ENCODE measurements at regions not wholly inside any gene's neighbourhood (a gene's known extent, or its start where the extent isn't known, plus 50 kb on each side); places are given as distances from the start of the nearest gene placed in this dataset.

DNA sequence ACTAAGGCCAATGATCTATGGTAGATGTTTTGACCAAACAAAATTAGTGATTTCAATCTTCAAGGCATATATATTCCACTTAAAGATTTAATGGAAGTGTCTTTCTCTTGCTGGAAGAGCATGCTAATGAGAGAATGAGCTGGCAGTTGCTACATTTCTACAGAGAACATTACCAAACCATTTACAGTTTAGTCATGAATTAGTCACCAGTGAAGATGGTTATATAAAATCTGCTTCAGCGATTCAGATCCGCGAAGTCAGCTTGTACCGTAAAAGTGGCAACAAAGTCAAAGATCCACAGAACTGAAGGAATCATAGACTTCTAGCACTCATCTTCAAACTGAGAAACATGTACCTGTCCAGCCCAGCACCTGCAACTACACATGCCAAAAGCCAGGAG is 156.3 kb downstream of the SLITRK5 start:
- H3K4me1 ChIP-seq = no peaks in the 10 kb centered on the region
- ATAC-seq = no peak
- H3K9me3 ChIP-seq = no peaks in the 10 kb centered on the region
- no peak overlapping the region for H3K27ac ChIP-seq
- no peak overlapping the region for H3K4me3 ChIP-seq
- WGBS, 2 donors (ENCODE audit: low coverage in 1 of 2) = 92 to 98% methylated on average over 4 of the region's 4 CpGs
- no peaks in the 10 kb centered on the region for H3K27me3 ChIP-seq
- H3K36me3 ChIP-seq = no peaks in the 10 kb centered on the region
- TF ChIP-seq POLR2A (IDR thresholded peaks at IDR 0.05) (no peak), EP300 (IDR thresholded peaks at IDR 0.05) (no peak), POLR2AphosphoS5 (IDR thresholded peaks at IDR 0.05) (no peak)
- TF ChIP-seq, protein P1, sequence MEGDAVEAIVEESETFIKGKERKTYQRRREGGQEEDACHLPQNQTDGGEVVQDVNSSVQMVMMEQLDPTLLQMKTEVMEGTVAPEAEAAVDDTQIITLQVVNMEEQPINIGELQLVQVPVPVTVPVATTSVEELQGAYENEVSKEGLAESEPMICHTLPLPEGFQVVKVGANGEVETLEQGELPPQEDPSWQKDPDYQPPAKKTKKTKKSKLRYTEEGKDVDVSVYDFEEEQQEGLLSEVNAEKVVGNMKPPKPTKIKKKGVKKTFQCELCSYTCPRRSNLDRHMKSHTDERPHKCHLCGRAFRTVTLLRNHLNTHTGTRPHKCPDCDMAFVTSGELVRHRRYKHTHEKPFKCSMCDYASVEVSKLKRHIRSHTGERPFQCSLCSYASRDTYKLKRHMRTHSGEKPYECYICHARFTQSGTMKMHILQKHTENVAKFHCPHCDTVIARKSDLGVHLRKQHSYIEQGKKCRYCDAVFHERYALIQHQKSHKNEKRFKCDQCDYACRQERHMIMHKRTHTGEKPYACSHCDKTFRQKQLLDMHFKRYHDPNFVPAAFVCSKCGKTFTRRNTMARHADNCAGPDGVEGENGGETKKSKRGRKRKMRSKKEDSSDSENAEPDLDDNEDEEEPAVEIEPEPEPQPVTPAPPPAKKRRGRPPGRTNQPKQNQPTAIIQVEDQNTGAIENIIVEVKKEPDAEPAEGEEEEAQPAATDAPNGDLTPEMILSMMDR (IDR thresholded peaks at IDR 0.05) = no peak

DNA sequence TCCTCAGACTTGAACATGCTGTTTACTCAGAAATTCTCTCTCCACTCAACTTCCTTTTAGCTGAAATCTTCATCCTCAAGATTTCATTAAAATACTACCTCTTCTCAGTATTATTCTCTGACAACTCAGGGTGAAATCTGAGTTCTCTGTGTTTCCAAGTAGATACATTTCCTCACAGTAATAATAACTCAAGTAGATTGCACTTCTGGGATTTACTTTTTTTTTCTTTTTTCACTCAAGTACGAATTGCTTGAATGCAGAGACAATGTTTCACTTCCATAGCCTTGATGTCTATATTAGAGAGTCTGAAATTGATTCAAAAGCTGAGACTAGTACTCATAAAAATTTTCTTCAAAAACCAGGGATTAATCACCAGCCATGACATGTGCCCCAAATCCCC is 166.4 kb downstream of the SLITRK5 start:
- Histone ChIP-seq H3K4me1 (no peaks in the 10 kb centered on the region), H3K36me3 (no peaks in the 10 kb centered on the region), H3K4me3 (no peak overlapping the region), H3K27ac (no peak overlapping the region), H3K27me3 (no peaks in the 10 kb centered on the region), H3K9me3 (no peaks in the 10 kb centered on the region)
- ATAC-seq = no peak
- TF ChIP-seq EP300 (IDR thresholded peaks at IDR 0.05) = no peak
- no peak for TF ChIP-seq POLR2AphosphoS5 (IDR thresholded peaks at IDR 0.05)
- TF ChIP-seq, protein P1 (IDR thresholded peaks at IDR 0.05) = no peak
- no peak for TF ChIP-seq POLR2A (IDR thresholded peaks at IDR 0.05)
- 57% methylated on average over 1 of the region's 1 CpG; no CpG with 5 or more reads in 1 of the 2 donors for WGBS, 2 donors (ENCODE audit: low coverage in 1 of 2)

- WGBS, 2 donors (ENCODE audit: low coverage in 1 of 2) = 38 to 45% methylated on average over 1 of the region's 1 CpG
- ATAC-seq = no peak
- Histone ChIP-seq H3K4me3 (no peak overlapping the region), H3K36me3 (no peaks in the 10 kb centered on the region), H3K27me3 (no peaks in the 10 kb centered on the region), H3K4me1 (no peaks in the 10 kb centered on the region), H3K27ac (no peak overlapping the region), H3K9me3 (no peaks in the 10 kb centered on the region)
- TF ChIP-seq EP300 (IDR thresholded peaks at IDR 0.05) (no peak), POLR2AphosphoS5 (IDR thresholded peaks at IDR 0.05) (no peak), POLR2A (IDR thresholded peaks at IDR 0.05) (no peak)
- TF ChIP-seq, protein P1 (IDR thresholded peaks at IDR 0.05) = no peak
Observed at GRCh38 chr13:87837946-87838345, 166.8 kb downstream of the SLITRK5 start.

- 82 to 84% methylated on average over 2 of the region's 2 CpGs for WGBS, 2 donors (ENCODE audit: low coverage in 1 of 2)
- Histone ChIP-seq H3K9me3 (no peaks in the 10 kb centered on the region), H3K4me1 (no peaks in the 10 kb centered on the region), H3K4me3 (no peak overlapping the region), H3K36me3 (no peaks in the 10 kb centered on the region), H3K27ac (no peak overlapping the region), H3K27me3 (no peaks in the 10 kb centered on the region)
- TF ChIP-seq, protein P1 (IDR thresholded peaks at IDR 0.05) = no peak
- TF ChIP-seq POLR2AphosphoS5 (IDR thresholded peaks at IDR 0.05) (no peak), EP300 (IDR thresholded peaks at IDR 0.05) (no peak)
- no peak for ATAC-seq
Observed at GRCh38 chr13:87851410-87851809, 180.2 kb downstream of the SLITRK5 start.

DNA sequence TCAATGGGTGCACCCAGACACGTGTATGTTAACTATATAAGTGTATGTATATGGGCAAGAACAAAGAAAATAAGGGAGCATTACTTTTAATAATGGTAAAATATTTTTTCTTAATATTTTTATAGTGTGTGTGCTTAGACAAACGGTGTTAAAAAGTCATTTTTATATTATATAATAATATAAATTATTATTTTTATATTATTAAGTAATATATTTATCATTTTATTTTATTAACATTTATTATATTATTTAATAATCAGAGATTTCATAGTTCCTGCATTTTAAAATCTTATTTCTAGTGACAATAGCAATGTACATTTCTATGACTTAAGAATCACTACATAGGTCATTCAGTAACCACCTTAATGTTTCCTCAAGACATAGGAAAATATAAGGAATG is 184.4 kb downstream of the SLITRK5 start:
- no peaks in the 10 kb centered on the region for H3K27me3 ChIP-seq
- no peak for ATAC-seq
- TF ChIP-seq, protein P1 (IDR thresholded peaks at IDR 0.05) = no peak
- no peak for TF ChIP-seq POLR2A (IDR thresholded peaks at IDR 0.05)
- no peak for TF ChIP-seq EP300 (IDR thresholded peaks at IDR 0.05)
- no peak for TF ChIP-seq POLR2AphosphoS5 (IDR thresholded peaks at IDR 0.05)
- H3K27ac ChIP-seq = no peak overlapping the region
- no peak overlapping the region for H3K4me3 ChIP-seq
- no peaks in the 10 kb centered on the region for H3K4me1 ChIP-seq
- H3K9me3 ChIP-seq = no peaks in the 10 kb centered on the region
- H3K36me3 ChIP-seq = no peaks in the 10 kb centered on the region
- WGBS, 2 donors (ENCODE audit: low coverage in 1 of 2) = 69 to 79% methylated on average over 2 of the region's 2 CpGs

Measured in gastroesophageal sphincter (tissue), 4 donors.